Ectodermal cell (in vitro differentiated cells): ENCODE measurements at regions not wholly inside any gene's neighbourhood (a gene's known extent, or its start where the extent isn't known, plus 50 kb on each side); places are given as distances from the start of the nearest gene placed in this dataset.

ENCODE experiments used
- H3K27ac ChIP-seq: 2 replicates; pipeline ENCODE4 v1.7.0; 2013; ENCODE audit warnings: mild to moderate bottlenecking, low read depth, low read length; ENCODE audit not compliant: insufficient read depth, poor library complexity, severe bottlenecking
- H3K27me3 ChIP-seq: 2 replicates; pipeline ENCODE4 v1.7.0; 2013; ENCODE audit warnings: mild to moderate bottlenecking, low read length; ENCODE audit not compliant: insufficient read depth, control insufficient read depth, poor library complexity, severe bottlenecking
- H3K36me3 ChIP-seq: one replicate; pipeline ENCODE4 v1.7.0; 2013; ENCODE audit warnings: low read length; ENCODE audit not compliant: control insufficient read depth, insufficient read depth
- H3K4me1 ChIP-seq: one replicate; pipeline ENCODE4 v1.7.0; 2013; ENCODE audit warnings: low read length; ENCODE audit not compliant: control insufficient read depth, insufficient read depth
- H3K4me3 ChIP-seq: 2 replicates; pipeline ENCODE4 v1.7.0; 2013; ENCODE audit warnings: low read depth, low read length, control low read depth; ENCODE audit not compliant: insufficient read depth
- H3K9me3 ChIP-seq: 2 replicates; pipeline ENCODE4 v1.7.0; 2013; ENCODE audit warnings: mild to moderate bottlenecking, low read length, moderate library complexity; ENCODE audit not compliant: control insufficient read depth
- WGBS, 2 experiments: methylation state at CpG; one replicate each; pipeline ENCODE4 v1.1.7; 2013; ENCODE audit warnings: missing lambda C conversion rate in 2 of 2; 5-methylcytosine and 5-hydroxymethylcytosine counted together

- H3K9me3 ChIP-seq, result no peaks in the 10 kb centered on the region
- H3K27ac ChIP-seq, result no peak overlapping the region
- no peak overlapping the region for H3K4me3 ChIP-seq
- peaks cover 8% of the 10 kb centered on the region for H3K4me1 ChIP-seq
- H3K36me3 ChIP-seq, result no peaks in the 10 kb centered on the region
- WGBS, 2 experiments, result 11% methylated on average over 6 of the region's 6 CpGs
- H3K27me3 ChIP-seq, result peaks cover 77% of the 10 kb centered on the region
Observed at GRCh38 chr12:114481200-114481535, 75.2 kb upstream of the TBX5 start.

- Histone ChIP-seq H3K4me1 (peaks cover 8% of the 10 kb centered on the region), H3K4me3 (no peak overlapping the region), H3K9me3 (no peaks in the 10 kb centered on the region), H3K27me3 (peaks cover 82% of the 10 kb centered on the region), H3K36me3 (no peaks in the 10 kb centered on the region), H3K27ac (no peak overlapping the region)
- WGBS, 2 experiments, result 3 to 6% methylated on average over 34 of the region's 34 CpGs
Observed at GRCh38 chr12:114480337-114481199, 74.6 kb upstream of the TBX5 start.

DNA sequence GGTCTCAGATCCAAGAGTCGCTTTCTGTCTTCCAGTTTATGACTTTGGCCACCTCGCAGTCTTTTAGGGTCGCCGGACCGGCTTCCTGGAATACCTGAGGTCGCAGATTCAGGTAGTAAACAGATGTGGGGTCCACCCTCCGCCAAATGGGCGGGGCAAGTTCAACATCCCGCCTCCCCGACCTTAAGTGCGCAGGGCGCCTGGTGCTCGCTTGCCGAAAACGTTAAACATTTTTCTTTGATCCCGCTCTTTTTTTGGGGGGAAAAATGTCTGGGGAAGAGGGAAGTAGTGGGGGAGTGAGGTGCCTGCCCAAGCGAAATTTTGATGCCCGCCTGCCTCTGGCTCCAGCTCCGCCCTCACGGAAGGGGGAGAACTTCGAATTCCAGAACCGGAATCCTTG is 73.9 kb upstream of the TBX5 start:
- H3K36me3 ChIP-seq, result no peaks in the 10 kb centered on the region
- H3K27ac ChIP-seq, result no peak overlapping the region
- H3K4me3 ChIP-seq, result no peak overlapping the region
- H3K27me3 ChIP-seq, result peaks cover 82% of the 10 kb centered on the region
- no peaks in the 10 kb centered on the region for H3K9me3 ChIP-seq
- WGBS, 2 experiments, result 2% methylated on average over 22 of the region's 22 CpGs
- H3K4me1 ChIP-seq, result peaks cover 8% of the 10 kb centered on the region

GRCh38 chr12:114478865-114479264 is 72.9 kb upstream of the TBX5 start:
- Histone ChIP-seq H3K36me3 (no peaks in the 10 kb centered on the region), H3K9me3 (no peaks in the 10 kb centered on the region), H3K27ac (no peak overlapping the region), H3K27me3 (peaks cover 82% of the 10 kb centered on the region), H3K4me1 (peaks cover 8% of the 10 kb centered on the region), H3K4me3 (no peak overlapping the region)
- WGBS, 2 experiments, result 37 to 42% methylated on average over 5 of the region's 5 CpGs

GRCh38 chr12:114477989-114478395 is 72.0 kb upstream of the TBX5 start:
- H3K4me3 ChIP-seq, result no peak overlapping the region
- WGBS, 2 experiments, result 37 to 40% methylated on average over 5 of the region's 5 CpGs
- peaks cover 8% of the 10 kb centered on the region for H3K4me1 ChIP-seq
- no peaks in the 10 kb centered on the region for H3K36me3 ChIP-seq
- no peaks in the 10 kb centered on the region for H3K9me3 ChIP-seq
- H3K27me3 ChIP-seq, result peaks cover 76% of the 10 kb centered on the region
- H3K27ac ChIP-seq, result no peak overlapping the region

GRCh38 chr12:114476159-114476558 is 70.2 kb upstream of the TBX5 start:
- H3K4me1 ChIP-seq, result peaks cover 8% of the 10 kb centered on the region
- no peaks in the 10 kb centered on the region for H3K9me3 ChIP-seq
- H3K4me3 ChIP-seq, result no peak overlapping the region
- H3K27ac ChIP-seq, result no peak overlapping the region
- no peaks in the 10 kb centered on the region for H3K36me3 ChIP-seq
- peaks cover 70% of the 10 kb centered on the region for H3K27me3 ChIP-seq
- WGBS, 2 experiments, result 37 to 49% methylated on average over 2 of the region's 2 CpGs

DNA sequence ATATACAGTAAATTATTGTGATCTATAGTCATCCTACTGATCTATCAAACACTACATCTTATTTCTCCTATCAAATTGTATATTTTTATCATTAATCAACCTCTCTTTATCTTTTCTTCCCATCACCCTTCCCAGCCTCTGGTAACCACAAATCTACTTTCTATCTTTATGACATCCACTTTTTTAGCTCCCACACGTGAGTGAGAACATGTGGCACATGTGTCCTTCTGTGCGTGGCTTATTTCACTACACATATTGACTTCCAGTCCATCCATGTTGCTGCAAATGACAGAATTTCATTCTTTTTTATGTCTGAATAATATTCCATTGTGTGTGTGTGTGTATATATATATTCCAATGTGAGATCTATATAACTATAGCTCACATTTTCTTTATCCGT is 67.8 kb upstream of the TBX5 start:
- no peak overlapping the region for H3K4me3 ChIP-seq
- H3K9me3 ChIP-seq, result no peaks in the 10 kb centered on the region
- 90 to 92% methylated on average over 3 of the region's 3 CpGs for WGBS, 2 experiments
- no peaks in the 10 kb centered on the region for H3K36me3 ChIP-seq
- H3K27me3 ChIP-seq, result peaks cover 46% of the 10 kb centered on the region
- no peaks in the 10 kb centered on the region for H3K4me1 ChIP-seq
- H3K27ac ChIP-seq, result no peak overlapping the region

GRCh38 chr12:114473018-114473417 is 67.1 kb upstream of the TBX5 start:
- 91 to 92% methylated on average over 2 of the region's 2 CpGs for WGBS, 2 experiments
- Histone ChIP-seq H3K27me3 (peaks cover 39% of the 10 kb centered on the region), H3K27ac (no peak overlapping the region), H3K4me3 (no peak overlapping the region), H3K9me3 (no peaks in the 10 kb centered on the region), H3K4me1 (no peaks in the 10 kb centered on the region), H3K36me3 (no peaks in the 10 kb centered on the region)

- Histone ChIP-seq H3K4me1 (no peaks in the 10 kb centered on the region), H3K4me3 (no peak overlapping the region), H3K27me3 (peaks cover 51% of the 10 kb centered on the region), H3K27ac (no peak overlapping the region), H3K9me3 (no peaks in the 10 kb centered on the region), H3K36me3 (no peaks in the 10 kb centered on the region)
- WGBS, 2 experiments, result 77 to 91% methylated on average over 4 of the region's 4 CpGs
Observed at GRCh38 chr12:114457620-114458019, 51.7 kb upstream of the TBX5 start.
